Sigmoid colon (tissue), 4 donors: ENCODE measurements at regions not wholly inside any gene's neighbourhood (a gene's known extent, or its start where the extent isn't known, plus 50 kb on each side); places are given as distances from the start of the nearest gene placed in this dataset.

Experiments
- EP300 ChIP-seq, 4 donors: sonication (generic); formaldehyde crosslinking; IDR thresholded peaks; one replicate each; pipeline ENCODE4 v1.6.1; 2017; ENCODE audit warnings: antibody characterized with exemption in 4 of 4
- POLR2A ChIP-seq, 2 donors: fragments of 450-650 bp; IDR thresholded peaks; one replicate each; pipeline ENCODE4 v1.6.1; 2016; ENCODE audit warnings: antibody characterized with exemption in 2 of 2, mild to moderate bottlenecking in 2 of 2, moderate library complexity in 2 of 2
- POLR2AphosphoS5 ChIP-seq, 4 donors: sonication (generic); formaldehyde crosslinking; IDR thresholded peaks; one replicate each; pipeline ENCODE4 v1.6.1; 2017; ENCODE audit warnings: antibody characterized with exemption in 4 of 4
- TF ChIP-seq, protein P1 (sequence below), 4 experiments: fragments of 450-650 bp in 3 of 4; fragments of 200-600 bp in 1 of 4; IDR thresholded peaks; one replicate each; pipeline ENCODE4 v1.5.1; 2016 to 2019; ENCODE audit warnings: antibody characterized with exemption in 4 of 4, mild to moderate bottlenecking in 3 of 4, moderate library complexity in 2 of 4

DNA sequence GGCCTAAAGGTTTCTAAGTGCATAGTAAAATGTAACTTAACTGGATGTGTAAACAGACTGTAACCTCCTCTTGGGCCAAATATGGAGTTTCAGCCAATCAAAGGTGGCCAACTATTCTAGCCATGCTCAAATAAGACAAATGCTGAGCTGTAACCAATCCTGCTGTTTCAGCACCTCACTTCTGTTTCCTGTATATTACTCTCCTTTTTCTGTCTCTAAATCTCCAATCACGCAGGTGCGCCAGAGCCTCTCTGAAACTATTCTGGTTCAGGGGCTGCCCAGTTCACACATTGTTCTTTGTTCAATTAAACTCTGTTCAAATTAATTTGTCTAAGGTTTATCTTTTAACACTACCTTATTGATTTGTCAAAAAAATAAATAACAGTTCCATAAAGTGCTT, 532.7 kb upstream of the DCC start:
- TF ChIP-seq, protein P1, sequence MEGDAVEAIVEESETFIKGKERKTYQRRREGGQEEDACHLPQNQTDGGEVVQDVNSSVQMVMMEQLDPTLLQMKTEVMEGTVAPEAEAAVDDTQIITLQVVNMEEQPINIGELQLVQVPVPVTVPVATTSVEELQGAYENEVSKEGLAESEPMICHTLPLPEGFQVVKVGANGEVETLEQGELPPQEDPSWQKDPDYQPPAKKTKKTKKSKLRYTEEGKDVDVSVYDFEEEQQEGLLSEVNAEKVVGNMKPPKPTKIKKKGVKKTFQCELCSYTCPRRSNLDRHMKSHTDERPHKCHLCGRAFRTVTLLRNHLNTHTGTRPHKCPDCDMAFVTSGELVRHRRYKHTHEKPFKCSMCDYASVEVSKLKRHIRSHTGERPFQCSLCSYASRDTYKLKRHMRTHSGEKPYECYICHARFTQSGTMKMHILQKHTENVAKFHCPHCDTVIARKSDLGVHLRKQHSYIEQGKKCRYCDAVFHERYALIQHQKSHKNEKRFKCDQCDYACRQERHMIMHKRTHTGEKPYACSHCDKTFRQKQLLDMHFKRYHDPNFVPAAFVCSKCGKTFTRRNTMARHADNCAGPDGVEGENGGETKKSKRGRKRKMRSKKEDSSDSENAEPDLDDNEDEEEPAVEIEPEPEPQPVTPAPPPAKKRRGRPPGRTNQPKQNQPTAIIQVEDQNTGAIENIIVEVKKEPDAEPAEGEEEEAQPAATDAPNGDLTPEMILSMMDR (IDR thresholded peaks at IDR 0.05), result no peak
- TF ChIP-seq EP300 (IDR thresholded peaks at IDR 0.05), result no peak
- TF ChIP-seq POLR2AphosphoS5 (IDR thresholded peaks at IDR 0.05), result no peak
- no peak for TF ChIP-seq POLR2A (IDR thresholded peaks at IDR 0.05)
